ENCODE measurements at regions not wholly inside any gene's neighbourhood (a gene's known extent, or its start where the extent isn't known, plus 50 kb on each side); places are given as distances from the start of the nearest gene placed in this dataset.
"Not testable (repeated sequence)": the region's sequence is repeated elsewhere in the genome, so short reads cannot be mapped to it uniquely, and the experiment has no call there.

DNA sequence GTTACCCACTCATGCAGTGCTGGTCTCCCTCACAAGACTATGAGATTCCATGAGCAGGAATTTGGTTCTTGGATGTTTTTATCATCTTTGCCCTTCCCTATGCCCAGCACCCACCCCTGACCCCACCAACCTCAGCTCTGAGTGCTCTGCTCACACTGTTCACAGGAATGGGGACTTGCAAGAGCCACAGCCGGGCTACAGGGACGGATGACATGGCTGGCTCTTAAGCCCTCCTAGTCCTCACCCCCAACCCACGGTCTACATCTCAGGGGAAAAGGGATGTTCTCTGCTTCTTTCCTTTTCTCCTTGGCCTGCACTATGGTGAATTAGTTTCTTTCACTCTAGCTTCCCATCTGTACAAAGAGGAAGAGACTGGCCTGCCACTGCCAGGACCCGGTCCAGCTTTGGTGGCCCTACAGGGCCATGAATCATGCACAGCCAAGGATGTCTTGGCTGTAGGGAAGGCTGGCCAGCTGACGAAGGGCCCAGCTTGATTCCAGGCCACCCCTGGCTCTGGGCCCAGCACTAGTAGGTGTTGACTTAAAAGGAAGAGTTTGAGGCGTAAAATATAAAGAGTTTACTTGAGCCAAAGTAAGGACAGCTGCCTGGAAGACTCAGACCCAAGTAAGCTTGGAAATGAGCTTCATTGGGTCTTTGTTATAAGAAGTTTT, 79.7 kb upstream of the MTLN start:
- not testable (repeated sequence) for DNase-seq (ENCODE audit: low read depth)

DNA sequence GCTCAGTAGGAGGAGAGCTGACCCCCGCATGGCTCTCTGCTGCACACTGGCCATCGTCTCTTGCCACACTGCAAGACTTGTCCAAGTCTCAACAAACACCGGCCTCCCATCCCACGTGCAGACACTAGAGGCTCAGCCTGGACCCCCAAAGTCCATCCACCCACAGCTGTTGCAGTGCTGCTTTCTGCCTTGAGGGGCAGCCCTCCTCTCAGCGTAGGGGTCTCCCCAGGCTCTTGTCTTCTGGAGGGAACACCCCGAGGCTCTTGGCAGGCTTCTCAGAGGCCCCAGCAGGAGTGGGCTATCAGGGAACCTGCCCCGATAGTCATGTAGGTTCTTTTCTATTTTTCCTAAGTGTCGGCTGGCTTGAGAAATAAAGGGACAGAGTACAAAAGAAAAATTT, 75.5 kb upstream of the MTLN start:
- not testable (repeated sequence) for DNase-seq (ENCODE audit: low read depth)

DNA sequence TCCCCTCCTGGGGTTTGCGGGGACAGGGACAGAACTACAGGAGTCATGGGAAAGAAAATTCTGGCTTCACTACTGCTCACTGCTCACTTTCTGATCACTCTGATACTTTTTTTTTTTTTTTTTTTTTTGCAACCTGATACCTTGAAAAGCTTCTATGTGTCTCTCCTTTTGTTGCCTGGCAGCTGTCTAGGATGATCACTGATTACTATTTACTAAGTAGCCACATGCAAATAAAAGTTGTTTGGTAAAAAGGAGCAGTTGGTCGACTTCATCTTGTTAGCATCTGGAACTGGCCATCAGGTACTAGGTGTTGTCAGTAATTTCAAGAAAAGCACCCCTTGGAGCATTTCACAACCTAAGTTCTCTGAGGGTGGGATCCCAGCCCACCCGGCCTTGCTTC, 74.9 kb upstream of the MTLN start:
- not testable (repeated sequence) for DNase-seq (ENCODE audit: low read depth)

DNA sequence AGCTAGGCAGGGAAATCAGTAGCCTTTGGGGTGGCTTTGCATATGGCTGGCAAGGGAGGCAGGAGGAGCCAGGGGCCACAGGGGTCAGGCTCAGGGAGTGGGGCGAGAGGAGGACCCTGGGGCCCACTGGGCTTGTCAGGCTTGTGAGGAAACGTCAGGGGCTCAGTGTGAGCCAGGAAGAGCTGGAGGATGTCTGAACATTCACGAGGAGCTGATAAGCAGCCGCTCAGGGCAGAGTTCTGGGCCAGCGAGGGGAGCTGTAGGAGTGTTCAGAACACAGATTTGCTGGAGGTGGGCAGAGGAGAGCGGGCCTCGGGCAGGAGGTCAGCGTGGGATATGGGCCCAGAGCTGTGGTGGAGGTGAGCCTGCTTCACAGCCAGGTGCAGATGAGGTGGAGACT, 72.7 kb upstream of the MTLN start:
- DNase-seq (ENCODE audit: low read depth), result not testable (repeated sequence)

DNA sequence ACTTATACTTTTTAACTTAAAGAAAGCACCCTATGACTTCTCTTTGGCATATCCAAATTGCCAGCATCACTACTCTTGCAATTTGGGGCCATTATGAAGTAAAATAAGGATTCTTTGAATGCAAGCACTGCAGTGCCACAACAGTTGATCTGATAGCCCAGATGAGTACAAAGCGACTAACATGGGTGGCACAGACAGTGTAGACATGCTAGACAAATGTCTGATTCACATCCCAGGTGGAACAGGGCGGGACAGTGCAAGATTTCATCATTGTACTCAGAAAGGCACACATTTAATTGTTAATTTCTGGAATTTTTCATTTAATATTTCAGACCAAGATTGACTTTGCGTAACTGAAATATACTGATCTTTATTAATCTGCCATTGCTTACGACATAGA, 68.5 kb upstream of the MTLN start:
- DNase-seq (ENCODE audit: low read depth), result not testable (repeated sequence)

DNA sequence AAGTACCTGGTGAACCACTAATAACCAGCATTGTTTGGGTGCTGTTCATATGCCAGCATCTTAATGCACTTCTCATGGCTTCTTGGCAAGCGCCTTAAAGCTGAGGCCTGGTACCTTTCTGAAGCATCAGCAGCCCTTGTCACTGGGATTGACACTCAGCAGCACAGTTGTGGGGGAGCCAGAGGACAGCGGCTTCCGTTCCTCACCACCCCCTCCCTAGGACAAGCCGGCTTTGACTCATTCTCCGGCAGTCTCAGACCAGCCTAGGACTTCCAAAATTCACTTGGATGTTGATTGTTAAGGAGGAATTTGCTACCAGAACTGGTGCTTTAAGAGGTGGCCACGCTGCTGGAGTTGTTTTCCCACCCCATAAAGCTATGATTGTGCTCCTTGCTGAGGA, 64.7 kb upstream of the MTLN start:
- not testable (repeated sequence) for DNase-seq (ENCODE audit: low read depth)

DNA sequence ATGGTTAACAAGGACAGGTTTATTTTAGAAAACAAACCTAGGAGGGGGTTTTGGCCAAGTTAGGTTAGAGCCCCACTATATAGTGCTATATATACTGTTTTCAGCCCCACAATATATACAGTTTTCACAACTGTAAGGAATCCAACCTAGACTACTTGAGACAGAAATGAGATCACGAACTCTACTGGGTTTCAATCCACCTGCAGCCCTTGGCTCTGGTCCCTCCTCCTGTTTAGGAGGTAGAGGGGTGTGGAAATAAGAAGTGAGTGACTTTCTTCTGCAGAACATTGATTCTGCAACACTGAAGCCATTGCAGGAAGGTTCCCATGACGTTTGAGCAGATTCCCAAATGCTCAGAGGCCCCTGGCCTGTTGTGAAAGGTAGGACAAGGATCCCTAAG, 63.7 kb upstream of the MTLN start:
- DNase-seq (ENCODE audit: low read depth), result not testable (repeated sequence)

DNA sequence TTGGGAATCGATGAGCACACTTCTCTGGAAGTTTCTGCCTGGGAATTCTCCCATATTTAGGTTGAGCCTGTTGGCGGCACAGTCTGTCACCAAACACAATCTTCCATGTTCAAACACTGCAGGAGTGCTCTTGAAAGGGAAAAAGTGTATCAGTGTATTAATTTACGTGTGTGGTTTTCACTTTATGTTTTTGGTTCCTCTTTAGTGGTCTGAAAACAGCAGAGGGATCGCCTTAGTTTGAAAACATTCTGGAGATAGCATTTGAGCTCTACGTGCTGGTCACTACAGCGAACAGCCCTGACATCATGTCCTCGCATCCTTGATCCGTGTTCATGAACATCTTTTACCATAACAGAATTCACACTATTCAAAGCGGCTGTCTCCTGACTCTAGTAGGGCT, 57.3 kb upstream of the MTLN start:
- DNase-seq (ENCODE audit: low read depth), result not testable (repeated sequence)

DNA sequence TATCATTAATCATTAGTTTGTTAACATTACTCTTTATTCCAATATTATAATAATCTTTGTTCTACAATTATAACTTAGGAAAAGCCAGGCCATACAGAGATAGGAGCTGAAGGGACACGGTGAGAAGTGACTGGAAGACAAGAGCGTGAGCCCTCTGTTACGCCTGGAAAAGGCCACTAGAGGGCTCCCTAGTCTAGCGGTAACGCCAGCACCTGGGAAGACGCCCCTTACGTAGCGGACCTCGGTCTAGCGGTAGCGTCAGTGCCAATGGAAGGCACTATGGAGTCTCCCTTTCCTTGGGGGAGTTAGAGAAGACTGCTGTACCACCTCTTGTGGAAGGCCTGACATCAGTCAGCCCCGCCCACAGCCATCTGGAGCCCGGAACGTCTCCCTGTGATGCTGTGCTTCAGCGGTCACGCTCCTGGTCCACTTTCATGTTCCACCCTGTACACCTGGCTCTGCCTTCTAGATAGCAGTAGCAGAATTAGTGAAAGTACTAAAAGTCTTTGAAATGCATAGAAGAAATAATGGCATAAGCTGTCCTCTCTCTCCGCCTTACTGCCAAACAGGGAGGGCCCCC, 55.6 kb upstream of the MTLN start:
- DNase-seq (ENCODE audit: low read depth), result not testable (repeated sequence)

DNA sequence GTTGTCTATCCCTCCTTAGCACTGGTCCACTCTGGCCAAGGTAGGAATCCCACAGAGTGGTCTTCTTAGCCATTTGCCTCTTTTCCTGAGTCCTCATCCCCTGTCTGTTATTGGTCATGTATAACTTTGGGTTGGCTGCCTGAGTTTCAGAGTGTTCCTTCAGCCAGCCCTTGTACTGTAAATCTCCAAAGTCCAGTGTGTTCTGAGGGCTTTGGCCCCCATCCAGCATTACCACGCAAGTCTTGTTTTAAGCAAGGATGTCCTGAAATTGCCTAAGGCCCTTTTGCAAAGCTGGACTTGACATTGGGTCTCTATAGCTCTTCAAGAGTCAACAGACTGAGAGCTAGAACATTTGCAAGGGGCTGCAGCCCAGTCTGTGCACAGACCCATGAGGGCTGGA, 52.5 kb upstream of the MTLN start:
- not testable (repeated sequence) for DNase-seq (ENCODE audit: low read depth)

DNA sequence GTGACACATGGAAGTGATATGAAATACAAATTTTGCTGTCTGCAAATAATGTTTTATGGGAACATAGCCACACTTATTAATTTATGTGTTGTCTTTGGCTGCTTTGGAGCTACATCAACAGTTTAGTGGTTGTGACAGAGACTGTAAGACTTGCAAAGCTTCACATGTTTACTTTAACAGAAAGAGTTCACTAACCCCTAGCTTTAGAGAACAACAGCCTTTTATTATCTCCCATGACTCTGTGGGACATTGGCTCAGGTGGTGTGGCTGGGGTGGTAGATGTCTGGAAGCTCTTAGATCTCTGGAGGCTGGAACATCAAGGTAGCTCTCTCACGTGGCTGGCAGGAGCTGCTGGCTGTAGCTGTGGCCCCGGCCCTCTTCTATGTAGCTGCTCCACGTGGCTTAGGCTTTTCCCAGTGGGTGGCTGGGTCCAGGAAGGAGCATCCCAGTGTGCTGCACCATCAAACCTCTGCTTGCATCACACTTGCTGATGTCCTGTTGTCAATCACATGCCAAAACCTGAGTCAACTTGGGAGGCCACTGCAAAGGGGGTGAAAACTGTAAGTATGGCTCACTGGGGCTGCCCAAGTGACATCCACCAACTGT, 51.8 kb upstream of the MTLN start:
- DNase-seq (ENCODE audit: low read depth), result not testable (repeated sequence)

DNA sequence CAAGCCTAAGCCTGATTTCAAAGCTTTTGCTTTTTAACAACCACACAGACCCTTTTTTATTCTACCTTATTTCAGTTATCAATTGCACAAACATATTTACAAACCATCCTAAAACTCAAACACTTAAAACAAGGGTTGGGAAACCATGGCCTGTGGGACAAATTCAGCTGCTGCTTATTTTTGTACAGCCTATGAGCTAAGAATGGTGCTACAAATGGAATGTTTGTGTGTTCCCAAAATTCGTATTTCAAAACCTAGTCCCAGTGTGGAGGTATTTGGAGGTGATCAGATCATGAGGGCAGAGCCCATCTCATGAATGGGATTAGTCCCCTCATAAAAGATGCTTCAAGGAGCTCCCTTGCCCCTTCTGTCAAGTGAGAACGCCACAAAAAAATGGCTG, 51.1 kb upstream of the MTLN start:
- not testable (repeated sequence) for DNase-seq (ENCODE audit: low read depth)
